Rectal smooth muscle tissue (tissue), 1 donor: ENCODE measurements at regions not wholly inside any gene's neighbourhood (a gene's known extent, or its start where the extent isn't known, plus 50 kb on each side); places are given as distances from the start of the nearest gene placed in this dataset.

Experiments used
- H3K27ac ChIP-seq: one replicate; pipeline ENCODE4 v1.7.0; 2013; ENCODE audit warnings: low read depth, low read length, inconsistent platforms
- H3K27me3 ChIP-seq: one replicate; pipeline ENCODE4 v1.7.0; 2013; ENCODE audit warnings: low read length; ENCODE audit not compliant: control insufficient read depth, insufficient read depth
- H3K36me3 ChIP-seq: one replicate; pipeline ENCODE4 v1.7.0; 2013; ENCODE audit warnings: low read length; ENCODE audit not compliant: control insufficient read depth, insufficient read depth
- H3K4me1 ChIP-seq: one replicate; pipeline ENCODE4 v1.7.0; 2013; ENCODE audit warnings: low read length; ENCODE audit not compliant: control insufficient read depth, insufficient read depth
- H3K4me3 ChIP-seq: one replicate; pipeline ENCODE4 v1.7.0; 2013; ENCODE audit warnings: low read length
- H3K9ac ChIP-seq: one replicate; pipeline ENCODE4 v1.7.0; 2013; ENCODE audit warnings: low read length

DNA sequence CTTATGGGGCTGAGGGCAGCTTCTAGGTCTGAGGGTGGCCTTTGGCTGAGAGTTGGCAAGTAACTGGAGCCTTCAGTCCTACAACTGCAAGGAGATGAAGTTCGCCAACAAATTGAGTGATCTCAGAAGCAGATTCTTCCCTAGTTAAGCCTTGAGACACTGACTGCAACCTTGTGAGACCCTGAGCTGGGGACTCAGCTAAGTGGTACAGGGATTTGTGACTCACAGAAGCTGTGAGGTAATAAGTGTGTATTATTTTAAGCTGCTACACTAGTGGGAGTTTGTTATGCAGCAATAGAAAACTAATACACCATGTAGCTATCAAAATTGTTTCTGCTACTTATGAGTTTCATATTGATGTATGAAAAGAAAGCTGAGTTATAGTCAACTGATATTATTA lies 279.2 kb downstream of the PIK3R1 start:
- Histone ChIP-seq H3K4me3 (no peak overlapping the region), H3K36me3 (no peaks in the 10 kb centered on the region), H3K9ac (no peak overlapping the region), H3K4me1 (no peaks in the 10 kb centered on the region), H3K27ac (no peak overlapping the region), H3K27me3 (no peaks in the 10 kb centered on the region)

GRCh38 chr5:68499987-68500386 lies 284.4 kb downstream of the PIK3R1 start:
- no peaks in the 10 kb centered on the region for H3K36me3 ChIP-seq
- no peak overlapping the region for H3K9ac ChIP-seq
- H3K27me3 ChIP-seq, result no peaks in the 10 kb centered on the region
- no peak overlapping the region for H3K27ac ChIP-seq
- H3K4me1 ChIP-seq, result no peaks in the 10 kb centered on the region
- H3K4me3 ChIP-seq, result no peak overlapping the region

- no peaks in the 10 kb centered on the region for H3K27me3 ChIP-seq
Measured at GRCh38 chr5:68500813-68501212, 285.3 kb downstream of the PIK3R1 start.

DNA sequence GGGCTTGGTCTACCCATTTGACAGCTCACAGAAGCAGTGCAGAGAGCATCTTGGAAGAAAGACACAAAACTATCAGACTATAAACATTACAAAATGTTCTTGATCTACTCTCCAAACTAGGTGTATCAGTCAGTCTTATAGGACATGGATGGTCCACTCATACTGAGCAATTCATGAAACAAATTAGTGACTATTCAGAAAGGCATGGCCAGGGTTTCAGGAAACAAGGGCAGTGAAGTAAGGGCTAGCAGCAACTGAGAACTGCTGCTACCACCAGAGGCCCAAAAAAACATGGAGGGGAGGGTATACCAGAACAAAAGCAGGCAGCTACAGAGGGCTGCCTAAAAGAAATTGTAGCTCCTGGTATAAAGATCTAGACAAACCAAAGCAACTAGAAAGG lies 287.0 kb downstream of the PIK3R1 start:
- Histone ChIP-seq H3K4me1 (no peaks in the 10 kb centered on the region), H3K9ac (no peak overlapping the region), H3K4me3 (no peak overlapping the region)

More at GRCh38 chr5:68500813-68501212, 285.3 kb downstream of the PIK3R1 start:
- Histone ChIP-seq H3K27ac (no peak overlapping the region), H3K4me3 (no peak overlapping the region), H3K9ac (no peak overlapping the region), H3K4me1 (no peaks in the 10 kb centered on the region), H3K36me3 (no peaks in the 10 kb centered on the region)

DNA sequence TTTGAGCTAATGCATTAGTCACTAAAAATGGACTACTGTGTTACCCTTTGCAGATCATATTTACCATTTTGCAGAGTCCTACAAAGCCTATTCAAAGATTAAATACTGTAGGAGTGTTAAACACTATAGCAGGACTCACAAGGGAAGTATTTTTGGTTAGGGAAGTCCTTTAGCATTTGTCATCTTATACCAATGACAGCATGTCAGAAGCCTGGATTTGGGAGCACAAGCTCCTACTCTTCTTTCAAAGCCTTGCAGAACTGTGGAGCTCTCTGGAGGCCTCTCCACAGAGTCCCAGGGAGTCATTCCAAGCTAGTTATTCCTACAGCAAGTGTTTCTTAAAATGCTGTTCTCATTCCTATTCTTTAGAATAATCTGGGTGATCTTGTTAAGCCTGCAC lies 288.8 kb downstream of the PIK3R1 start:
- Histone ChIP-seq H3K4me3 (no peak overlapping the region), H3K9ac (no peak overlapping the region), H3K27ac (no peak overlapping the region), H3K27me3 (no peaks in the 10 kb centered on the region), H3K4me1 (no peaks in the 10 kb centered on the region), H3K36me3 (no peaks in the 10 kb centered on the region)

More for the DNA sequence above, 287.0 kb downstream of the PIK3R1 start:
- Histone ChIP-seq H3K27me3 (no peaks in the 10 kb centered on the region), H3K36me3 (no peaks in the 10 kb centered on the region), H3K27ac (no peak overlapping the region)

- no peaks in the 10 kb centered on the region for H3K36me3 ChIP-seq
- H3K27ac ChIP-seq, result no peak overlapping the region
- no peak overlapping the region for H3K4me3 ChIP-seq
- H3K4me1 ChIP-seq, result no peaks in the 10 kb centered on the region
- H3K9ac ChIP-seq, result no peak overlapping the region
- H3K27me3 ChIP-seq, result no peaks in the 10 kb centered on the region
Measured at GRCh38 chr5:68505917-68506860, 290.6 kb downstream of the PIK3R1 start.

DNA sequence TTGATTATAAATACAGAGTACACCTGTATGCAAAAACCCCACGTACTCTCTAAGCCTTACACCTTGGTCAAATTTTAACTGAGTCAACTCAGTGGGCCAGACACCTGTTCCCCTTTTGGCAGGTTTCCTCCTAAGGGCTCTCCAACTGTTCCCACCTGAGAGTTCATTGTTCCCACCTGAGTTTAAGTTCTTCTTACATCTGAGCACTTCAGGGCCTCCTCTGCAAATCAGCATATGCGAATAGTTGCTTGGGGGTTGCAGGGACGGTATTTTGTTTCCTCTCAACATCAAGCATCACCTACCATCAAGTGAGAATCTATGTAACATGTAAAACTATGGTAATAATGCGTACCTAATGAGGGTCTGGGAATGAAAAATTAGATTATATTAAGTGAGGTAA lies 300.0 kb downstream of the PIK3R1 start:
- Histone ChIP-seq H3K27ac (no peak overlapping the region), H3K4me3 (no peak overlapping the region), H3K36me3 (no peaks in the 10 kb centered on the region), H3K4me1 (no peaks in the 10 kb centered on the region), H3K27me3 (no peaks in the 10 kb centered on the region), H3K9ac (no peak overlapping the region)

DNA sequence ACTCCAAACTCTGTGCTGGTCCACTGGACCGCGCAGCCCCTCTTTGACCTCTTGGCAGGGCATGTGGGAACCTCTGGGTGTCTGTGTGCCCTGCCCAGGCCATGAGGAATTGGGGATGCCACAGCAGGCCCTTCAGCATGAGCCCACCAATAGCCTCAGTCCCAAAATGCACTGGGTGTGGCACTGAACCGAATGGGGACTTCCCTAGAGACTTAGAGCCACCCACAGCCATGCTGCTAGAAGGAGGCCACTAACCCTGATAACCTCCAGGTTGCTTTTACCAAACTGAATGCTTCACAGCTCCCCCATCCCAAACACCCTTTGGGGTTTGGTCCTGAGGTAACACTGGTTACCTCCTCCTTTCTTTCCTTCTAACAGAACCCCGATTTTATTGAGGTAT lies 302.7 kb downstream of the PIK3R1 start:
- Histone ChIP-seq H3K27ac (no peak overlapping the region), H3K27me3 (no peaks in the 10 kb centered on the region), H3K36me3 (no peaks in the 10 kb centered on the region), H3K9ac (no peak overlapping the region), H3K4me3 (no peak overlapping the region), H3K4me1 (peaks cover 8% of the 10 kb centered on the region)

- Histone ChIP-seq H3K4me3 (no peak overlapping the region), H3K36me3 (no peaks in the 10 kb centered on the region), H3K4me1 (peaks cover 10% of the 10 kb centered on the region), H3K9ac (no peak overlapping the region), H3K27ac (no peak overlapping the region), H3K27me3 (no peaks in the 10 kb centered on the region)
Measured at GRCh38 chr5:68519143-68519542, 303.6 kb downstream of the PIK3R1 start.

DNA sequence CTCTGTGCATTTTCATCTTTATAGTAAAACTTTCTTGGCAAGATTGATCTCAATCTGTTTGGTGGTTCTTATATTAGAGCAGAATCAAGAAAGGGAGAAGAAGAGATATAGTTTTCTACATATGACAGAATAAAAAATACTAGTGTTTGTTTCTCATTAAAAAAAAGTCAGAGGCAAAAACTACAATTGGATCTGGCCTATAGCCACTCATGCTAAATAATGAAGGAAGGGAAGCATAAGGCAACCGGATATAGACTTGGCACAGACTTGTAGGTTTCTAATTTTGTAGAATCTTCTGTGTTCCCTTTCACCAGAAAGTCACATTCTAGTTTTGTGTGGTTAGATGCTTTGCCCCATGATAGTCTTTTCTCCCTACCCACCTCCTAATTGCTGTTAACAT lies 306.2 kb downstream of the PIK3R1 start:
- H3K4me1 ChIP-seq, result peaks cover 10% of the 10 kb centered on the region
- no peaks in the 10 kb centered on the region for H3K36me3 ChIP-seq
- no peaks in the 10 kb centered on the region for H3K27me3 ChIP-seq
- no peak overlapping the region for H3K27ac ChIP-seq
- no peak overlapping the region for H3K9ac ChIP-seq
- no peak overlapping the region for H3K4me3 ChIP-seq

DNA sequence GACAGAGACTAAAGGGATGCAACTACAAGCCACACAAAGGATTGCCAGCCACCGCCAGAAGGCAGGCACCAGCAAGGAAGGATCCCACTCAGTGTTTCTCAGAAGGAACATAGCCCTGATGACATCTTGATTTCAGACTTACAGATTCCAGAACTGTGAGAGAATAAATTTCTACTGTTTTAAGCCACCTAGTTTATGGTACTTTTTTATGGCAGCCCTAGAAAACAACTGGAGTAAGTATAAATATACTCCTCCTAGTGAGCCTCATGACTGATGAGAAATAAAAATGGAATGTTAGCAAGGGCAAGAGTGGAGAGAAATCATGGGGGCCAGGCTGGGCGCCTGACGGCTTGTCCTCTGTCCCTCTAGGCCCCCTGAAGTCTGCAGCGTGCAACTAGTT lies 307.3 kb downstream of the PIK3R1 start:
- H3K27ac ChIP-seq, result peak overlapping the region; percentile 58
- no peaks in the 10 kb centered on the region for H3K36me3 ChIP-seq
- H3K4me1 ChIP-seq, result peaks cover 10% of the 10 kb centered on the region
- no peak overlapping the region for H3K9ac ChIP-seq
- H3K27me3 ChIP-seq, result no peaks in the 10 kb centered on the region
- no peak overlapping the region for H3K4me3 ChIP-seq

- no peak overlapping the region for H3K9ac ChIP-seq
- no peak overlapping the region for H3K4me3 ChIP-seq
- no peaks in the 10 kb centered on the region for H3K36me3 ChIP-seq
- H3K4me1 ChIP-seq, result peaks cover 7% of the 10 kb centered on the region
- H3K27ac ChIP-seq, result no peak overlapping the region
- no peaks in the 10 kb centered on the region for H3K27me3 ChIP-seq
Measured at GRCh38 chr5:68528821-68529273, 313.3 kb downstream of the PIK3R1 start.

DNA sequence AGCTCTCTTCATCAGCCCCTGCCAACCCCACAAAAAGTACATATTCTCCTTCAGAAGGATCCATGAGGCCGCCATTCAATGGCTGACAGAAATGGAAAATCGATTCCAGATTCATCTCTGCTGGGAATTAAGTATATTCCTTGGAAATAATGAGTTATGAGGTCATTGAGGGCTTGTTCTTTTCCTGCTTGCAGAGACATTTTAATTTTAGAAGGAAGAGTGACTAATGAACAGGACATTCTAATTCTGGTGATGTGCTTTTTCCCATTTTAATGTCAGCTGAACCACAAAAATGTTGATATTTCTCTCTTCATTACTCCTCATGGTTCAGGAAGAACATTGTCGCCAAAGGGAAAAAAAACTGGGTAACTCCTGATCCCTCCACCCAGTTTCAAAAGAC lies 314.0 kb downstream of the PIK3R1 start:
- no peaks in the 10 kb centered on the region for H3K36me3 ChIP-seq
- H3K9ac ChIP-seq, result no peak overlapping the region
- H3K4me3 ChIP-seq, result no peak overlapping the region
- no peaks in the 10 kb centered on the region for H3K27me3 ChIP-seq
- peaks cover 9% of the 10 kb centered on the region for H3K4me1 ChIP-seq
- no peak overlapping the region for H3K27ac ChIP-seq
